Common myeloid progenitor, CD34-positive (primary cell): ENCODE measurements at regions not wholly inside any gene's neighbourhood (a gene's known extent, or its start where the extent isn't known, plus 50 kb on each side); places are given as distances from the start of the nearest gene placed in this dataset.

Experiments used
- CTCF ChIA-PET: fragments of 350-600 bp; sonication (Branson Sonifier 250); formaldehyde crosslinking; loops from one replicate; lab custom pipeline; 2021; ENCODE audit warnings: antibody characterized with exemption; lab: Charles Lee
- POLR2A ChIA-PET: fragments of 350-600 bp; sonication (Branson Sonifier 250); formaldehyde crosslinking; loops from one replicate; lab custom pipeline; 2021; ENCODE audit warnings: antibody characterized with exemption; lab: Charles Lee
- DNase-seq, 3 donors: peaks; one replicate each; pipeline versions ENCODE4 v3.0.0 to v3.0.0-alpha.2; 2013
- H3K27ac ChIP-seq, 2 experiments: 1 replicate in 1 of 2; 2 replicates in 1 of 2; pipeline ENCODE4 v1.7.0; 2013; ENCODE audit warnings: inconsistent platforms in 2 of 2, low read length in 2 of 2, mild to moderate bottlenecking in 2 of 2, low read depth in 1 of 2, moderate library complexity in 1 of 2; ENCODE audit not compliant: severe bottlenecking in 2 of 2, insufficient read depth in 1 of 2, poor library complexity in 1 of 2
- H3K27me3 ChIP-seq, 5 experiments: replicated peaks in 2 of 5; 1 replicate in 3 of 5; 2 replicates in 2 of 5; pipeline versions ENCODE4 v1.6.1 to v1.7.0; 2013; ENCODE audit warnings: low read length in 4 of 5, mild to moderate bottlenecking in 2 of 5, moderate library complexity in 2 of 5, inconsistent platforms in 1 of 5; ENCODE audit not compliant: insufficient read depth in 5 of 5, control insufficient read depth in 4 of 5
- H3K36me3 ChIP-seq, 4 experiments: 1 replicate in 2 of 4; 2 replicates in 2 of 4; pipeline versions ENCODE4 v1.6.1 to v1.7.0; 2013; ENCODE audit warnings: low read length in 3 of 4, control low read depth in 1 of 4, mild to moderate bottlenecking in 1 of 4; ENCODE audit not compliant: control insufficient read depth in 4 of 4, insufficient read depth in 4 of 4
- H3K4me1 ChIP-seq, 4 experiments: 1 replicate in 3 of 4; 2 replicates in 1 of 4; pipeline versions ENCODE4 v1.6.1 to v1.7.1; 2013; ENCODE audit warnings: low read length in 3 of 4, mild to moderate bottlenecking in 3 of 4, control low read depth in 1 of 4, inconsistent platforms in 1 of 4, moderate library complexity in 1 of 4; ENCODE audit not compliant: control insufficient read depth in 4 of 4, insufficient read depth in 4 of 4; ENCODE audit errors: control extremely low read depth in 1 of 4
- H3K4me3 ChIP-seq, 7 experiments: 1 replicate in 4 of 7; 2 replicates in 3 of 7; pipeline versions ENCODE4 v1.5.1 to v1.7.0; 2013; ENCODE audit warnings: mild to moderate bottlenecking in 7 of 7, low read length in 6 of 7, moderate library complexity in 6 of 7, inconsistent platforms in 2 of 7, low read depth in 2 of 7, control low read depth in 1 of 7; ENCODE audit not compliant: insufficient read depth in 4 of 7, control insufficient read depth in 1 of 7; ENCODE audit errors: extremely low read depth in 1 of 7
- H3K9me3 ChIP-seq, 5 experiments: 1 replicate in 4 of 5; 2 replicates in 1 of 5; pipeline versions ENCODE4 v1.6.1 to v1.7.1; 2013; ENCODE audit warnings: low read length in 4 of 5, mild to moderate bottlenecking in 2 of 5, inconsistent platforms in 1 of 5, low read depth in 1 of 5, moderate library complexity in 1 of 5; ENCODE audit not compliant: control insufficient read depth in 4 of 5, insufficient read depth in 2 of 5; ENCODE audit errors: control extremely low read depth in 1 of 5
- WGBS: methylation state at CpG from one replicate; pipeline ENCODE4 v1.1.5; 2013; ENCODE audit not compliant: insufficient coverage; 5-methylcytosine and 5-hydroxymethylcytosine counted together

DNA sequence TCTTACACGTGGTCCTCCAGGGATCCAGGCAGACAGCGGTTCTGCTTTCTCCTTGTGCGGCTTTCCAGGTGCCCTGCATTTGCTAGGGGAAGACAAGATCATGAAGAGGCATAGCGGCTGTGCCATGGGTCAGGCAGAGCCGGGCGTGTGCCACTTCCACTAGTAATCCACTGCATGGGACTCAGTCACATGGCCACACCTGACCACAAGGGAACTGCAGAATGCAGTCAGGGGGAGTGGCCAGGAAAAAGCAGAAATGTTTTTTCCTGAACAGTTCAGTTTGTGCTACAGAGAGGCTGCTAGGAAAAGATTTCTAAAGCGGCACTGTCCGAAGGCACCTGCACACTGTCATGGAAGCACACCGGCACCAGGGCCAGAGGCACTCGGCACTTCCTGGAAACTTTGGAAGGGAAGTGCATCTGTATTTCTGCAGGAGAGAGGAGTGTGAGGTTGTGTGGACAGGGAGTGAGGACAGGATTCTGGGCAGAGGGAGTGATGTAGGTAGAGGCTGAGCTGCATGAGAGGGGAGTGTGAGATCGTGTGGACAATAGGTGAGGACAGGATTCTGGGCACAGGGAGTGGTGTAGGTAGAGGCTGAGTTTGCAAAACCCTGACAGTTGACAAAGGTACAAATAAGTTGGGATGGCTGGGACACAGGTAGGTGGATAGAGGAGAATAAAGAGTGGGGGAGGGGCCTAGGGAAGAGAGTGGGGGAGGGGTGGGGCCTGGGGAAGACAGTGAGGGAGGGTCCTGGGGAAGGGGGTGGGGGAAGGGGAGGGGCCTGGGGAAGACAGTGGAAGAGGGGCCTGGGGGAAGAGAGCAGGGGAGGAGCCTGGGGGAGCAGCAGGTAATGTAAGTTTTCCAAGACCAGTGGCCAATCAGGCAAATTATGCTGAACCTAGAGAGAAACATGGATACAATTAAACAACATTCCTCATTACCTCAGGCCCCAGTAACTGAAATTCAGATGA, 1436.3 kb downstream of the TBC1D22A start:
- WGBS: 2% methylated on average over 7 of the region's 11 CpGs
- Histone ChIP-seq H3K9me3 (peaks cover 0 to 3% (median 0%) of the 10 kb centered on the region in 5 experiments), H3K4me3 (peak overlapping the region in 5 of 7 experiments; percentile 13 to 63 (median 37)), H3K27me3 (no peaks in the 10 kb centered on the region), H3K4me1 (peaks cover 4 to 19% (median 12%) of the 10 kb centered on the region in 4 experiments), H3K36me3 (no peaks in the 10 kb centered on the region), H3K27ac (no peak overlapping the region)
- peak; percentile 42 to 78 (median 72) for DNase-seq
- ChIA-PET POLR2A (no interaction called here), CTCF (no interaction called here)

DNA sequence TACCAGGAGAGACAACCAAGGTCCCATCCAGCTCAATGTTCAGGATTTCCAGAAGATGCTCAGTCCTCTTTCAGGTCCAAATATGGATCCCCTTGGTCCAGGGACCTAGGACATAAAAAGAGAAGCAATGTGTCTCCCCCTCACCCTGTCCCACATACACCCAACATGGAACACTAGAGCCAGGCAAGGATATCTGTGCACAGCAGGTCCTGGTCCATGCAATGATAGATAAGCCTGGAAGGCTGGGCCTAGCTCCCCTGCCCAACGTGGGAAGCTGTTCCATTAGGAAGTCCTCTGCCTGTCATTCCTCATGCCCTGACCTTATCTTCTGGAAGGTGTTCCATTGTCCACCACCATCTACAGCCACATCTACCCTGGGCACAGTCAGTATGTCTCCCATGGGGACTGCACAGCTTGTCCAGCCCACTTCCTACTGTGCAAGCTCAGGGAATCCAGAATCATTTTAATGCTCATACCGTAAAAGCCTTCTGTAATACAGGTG, 1434.8 kb downstream of the TBC1D22A start:
- no peak for DNase-seq
- POLR2A ChIA-PET: no interaction called here
- Histone ChIP-seq H3K4me1 (peaks cover 8 to 30% (median 20%) of the 10 kb centered on the region in 4 experiments), H3K4me3 (no peak overlapping the region), H3K27ac (no peak overlapping the region), H3K36me3 (no peaks in the 10 kb centered on the region), H3K9me3 (no peaks in the 10 kb centered on the region), H3K27me3 (no peaks in the 10 kb centered on the region)
- 100% methylated on average over 1 of the region's 2 CpGs for WGBS
- CTCF ChIA-PET: no interaction called here

DNA sequence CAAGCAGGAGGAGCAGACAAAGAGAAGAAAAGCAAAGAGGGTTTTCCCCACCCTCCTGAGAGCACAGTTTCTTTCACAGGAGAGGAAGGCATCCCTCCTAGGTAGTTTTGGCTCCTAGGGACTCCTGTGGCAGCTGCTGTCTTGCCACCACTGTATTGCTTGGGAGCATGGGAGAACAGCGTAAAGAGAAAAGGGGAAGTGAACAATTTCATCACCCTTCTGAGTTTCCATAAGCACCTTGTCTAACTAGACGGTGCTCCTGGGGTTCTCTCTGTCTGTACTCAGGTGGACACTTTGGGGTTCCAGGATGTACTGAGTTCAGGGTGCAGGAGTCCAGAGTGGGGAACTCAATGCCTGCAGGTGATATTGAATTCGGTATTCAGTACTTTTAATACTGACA, 1430.5 kb downstream of the TBC1D22A start:
- CTCF ChIA-PET: no interaction called here
- POLR2A ChIA-PET: no interaction called here

DNA sequence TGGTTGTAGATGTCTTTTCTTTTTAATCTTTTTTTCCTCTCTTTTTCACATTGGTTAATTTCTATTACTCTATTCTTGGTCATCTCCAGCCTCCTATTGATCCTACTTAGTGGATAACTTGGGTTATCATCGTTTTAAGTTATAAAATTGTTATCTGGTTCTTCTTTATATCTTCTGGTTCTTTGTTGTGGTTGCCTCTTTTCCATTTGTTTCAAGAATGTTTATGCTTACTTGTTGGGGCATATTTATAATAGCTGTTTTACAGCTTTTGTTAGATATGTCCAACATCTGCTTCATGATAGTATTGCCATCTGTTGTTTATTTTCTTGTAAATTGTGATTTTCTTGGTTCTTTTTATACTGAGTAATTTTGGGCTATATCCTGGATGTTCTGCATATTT, 1429.6 kb downstream of the TBC1D22A start:
- Histone ChIP-seq H3K4me1 (peaks cover 4 to 11% (median 8%) of the 10 kb centered on the region in 4 experiments), H3K4me3 (no peak overlapping the region), H3K27me3 (no peaks in the 10 kb centered on the region), H3K27ac (no peak overlapping the region), H3K36me3 (no peaks in the 10 kb centered on the region), H3K9me3 (peaks cover 0 to 21% (median 3%) of the 10 kb centered on the region in 5 experiments)
- POLR2A ChIA-PET: no interaction called here
- DNase-seq: no peak
- CTCF ChIA-PET: interaction anchor here (0.7 kb wide), 1 partner anchor 97 kb away, joined by 3 read pairs; no protein-coding TSS in a partner anchor
- WGBS: no CpG with 5 or more reads among the region's 1 CpG

More for the DNA sequence above, 1430.5 kb downstream of the TBC1D22A start:
- peak; percentile 20 to 60 (median 51) for DNase-seq
- 0% methylated on average over 1 of the region's 3 CpGs for WGBS
- peak overlapping the region in 1 of 7 experiments; percentile 33 for H3K4me3 ChIP-seq
- H3K9me3 ChIP-seq: peaks cover 0 to 21% (median 3%) of the 10 kb centered on the region in 5 experiments
- H3K27me3 ChIP-seq: no peaks in the 10 kb centered on the region
- H3K36me3 ChIP-seq: no peaks in the 10 kb centered on the region
- no peak overlapping the region for H3K27ac ChIP-seq
- peaks cover 4 to 13% (median 9%) of the 10 kb centered on the region in 4 experiments for H3K4me1 ChIP-seq

DNA sequence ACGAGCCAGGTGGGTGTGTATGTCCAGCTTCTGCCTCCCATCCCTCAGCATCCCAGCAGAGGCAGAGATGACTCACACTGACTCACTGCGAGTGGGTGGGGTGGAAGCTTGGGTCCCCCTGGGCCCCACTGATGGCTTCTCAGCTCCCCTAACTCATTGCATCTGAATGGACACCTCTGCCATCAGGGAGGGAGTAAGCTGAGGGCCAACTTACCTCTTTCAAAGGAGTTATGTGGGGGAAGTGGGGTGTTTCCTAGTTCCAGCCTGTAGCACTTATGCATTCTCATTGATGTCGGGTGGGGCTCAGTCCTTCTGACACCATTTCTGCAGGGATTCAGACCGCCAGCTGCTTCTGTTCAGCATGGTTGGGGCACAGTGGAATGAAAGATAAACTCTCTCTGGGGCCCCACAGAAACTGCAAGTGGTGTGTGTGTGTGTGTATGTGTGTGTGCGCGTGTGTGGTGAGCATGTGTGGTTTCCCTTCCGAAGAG, 1425.8 kb downstream of the TBC1D22A start:
- ChIA-PET POLR2A (no interaction called here), CTCF (no interaction called here)
- Histone ChIP-seq H3K4me3 (no peak overlapping the region), H3K27me3 (no peaks in the 10 kb centered on the region), H3K9me3 (peaks cover 0 to 21% (median 3%) of the 10 kb centered on the region in 5 experiments), H3K36me3 (no peaks in the 10 kb centered on the region), H3K27ac (no peak overlapping the region), H3K4me1 (peaks cover 2 to 9% (median 4%) of the 10 kb centered on the region in 4 experiments)
- DNase-seq: peak in 1 of 3 donors; percentile 11
- WGBS: 100% methylated on average over 1 of the region's 7 CpGs

DNA sequence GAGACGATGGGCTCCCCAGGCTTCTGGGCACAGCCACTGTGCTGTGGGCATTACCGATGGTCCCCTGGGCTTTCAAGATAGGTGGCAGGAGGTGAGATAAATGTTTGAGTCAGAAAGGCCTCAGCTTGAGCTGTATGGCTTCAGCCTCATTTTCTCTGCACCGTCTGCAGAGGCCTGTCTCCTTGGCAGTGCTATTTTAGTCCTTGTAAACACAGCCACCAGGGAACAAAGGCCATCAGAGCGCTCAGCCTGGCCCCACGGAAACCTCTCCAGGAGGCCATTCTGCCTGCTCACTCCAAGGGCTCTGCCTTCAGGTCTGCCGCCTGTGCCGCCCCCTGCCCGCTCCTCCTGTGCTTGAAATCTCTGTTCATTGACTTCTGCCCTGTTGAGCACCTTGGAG, 1424.9 kb downstream of the TBC1D22A start:
- no peak for DNase-seq
- CTCF ChIA-PET: no interaction called here
- POLR2A ChIA-PET: no interaction called here
- H3K9me3 ChIP-seq: peaks cover 0 to 21% (median 3%) of the 10 kb centered on the region in 5 experiments
- no peak overlapping the region for H3K4me3 ChIP-seq
- H3K27me3 ChIP-seq: no peaks in the 10 kb centered on the region
- no peaks in the 10 kb centered on the region for H3K36me3 ChIP-seq
- H3K27ac ChIP-seq: no peak overlapping the region
- peaks cover 0 to 3% (median 0%) of the 10 kb centered on the region in 4 experiments for H3K4me1 ChIP-seq
- WGBS: 100% methylated on average over 7 of the region's 8 CpGs
